ENCODE measurements at regions not wholly inside any gene's neighbourhood (a gene's known extent, or its start where the extent isn't known, plus 50 kb on each side); places are given as distances from the start of the nearest gene placed in this dataset.

GRCh38 chr9:79000230-79001002 lies 571.3 kb upstream of the TLE4 start:
- WGBS (ENCODE audit: insufficient coverage, low lambda C conversion rate): 80% methylated on average over 1 of the region's 4 CpGs
- Histone ChIP-seq H3K9me3 (ENCODE audit: control insufficient read depth, low read depth, low read length) (no peaks in the 10 kb centered on the region), H3K4me1 (ENCODE audit: control insufficient read depth, insufficient read depth, low read length) (no peaks in the 10 kb centered on the region), H3K4me3 (ENCODE audit: low read length) (no peak overlapping the region), H3K27me3 (ENCODE audit: control insufficient read depth, insufficient read depth, low read length) (no peaks in the 10 kb centered on the region), H3K27ac (ENCODE audit: low read length) (no peak overlapping the region), H3K36me3 (ENCODE audit: control insufficient read depth, insufficient read depth, low read length) (no peaks in the 10 kb centered on the region)
- no peak for DNase-seq

GRCh38 chr9:79001012-79001411 lies 570.8 kb upstream of the TLE4 start:
- WGBS (ENCODE audit: insufficient coverage, low lambda C conversion rate): 57% methylated on average over 1 of the region's 2 CpGs
- no peak for DNase-seq
- no peaks in the 10 kb centered on the region for H3K4me1 ChIP-seq (ENCODE audit: control insufficient read depth, insufficient read depth, low read length)

GRCh38 chr9:79003514-79003913 lies 568.3 kb upstream of the TLE4 start:
- no peak overlapping the region for H3K27ac ChIP-seq (ENCODE audit: low read length)
- H3K4me1 ChIP-seq (ENCODE audit: control insufficient read depth, insufficient read depth, low read length): no peaks in the 10 kb centered on the region
- DNase-seq: no peak
- no peak overlapping the region for H3K4me3 ChIP-seq (ENCODE audit: low read length)
- no peaks in the 10 kb centered on the region for H3K36me3 ChIP-seq (ENCODE audit: control insufficient read depth, insufficient read depth, low read length)
- H3K27me3 ChIP-seq (ENCODE audit: control insufficient read depth, insufficient read depth, low read length): no peaks in the 10 kb centered on the region
- WGBS (ENCODE audit: insufficient coverage, low lambda C conversion rate): no CpG with 5 or more reads among the region's 2 CpGs
- no peaks in the 10 kb centered on the region for H3K9me3 ChIP-seq (ENCODE audit: control insufficient read depth, low read depth, low read length)

More at GRCh38 chr9:79001012-79001411, 570.8 kb upstream of the TLE4 start:
- Histone ChIP-seq H3K9me3 (ENCODE audit: control insufficient read depth, low read depth, low read length) (no peaks in the 10 kb centered on the region), H3K36me3 (ENCODE audit: control insufficient read depth, insufficient read depth, low read length) (no peaks in the 10 kb centered on the region), H3K27ac (ENCODE audit: low read length) (no peak overlapping the region), H3K4me3 (ENCODE audit: low read length) (no peak overlapping the region), H3K27me3 (ENCODE audit: control insufficient read depth, insufficient read depth, low read length) (no peaks in the 10 kb centered on the region)

- 100% methylated on average over 1 of the region's 4 CpGs for WGBS (ENCODE audit: insufficient coverage, low lambda C conversion rate)
- no peak for DNase-seq
- Histone ChIP-seq H3K4me1 (ENCODE audit: control insufficient read depth, insufficient read depth, low read length) (no peaks in the 10 kb centered on the region), H3K27ac (ENCODE audit: low read length) (no peak overlapping the region), H3K27me3 (ENCODE audit: control insufficient read depth, insufficient read depth, low read length) (no peaks in the 10 kb centered on the region), H3K4me3 (ENCODE audit: low read length) (no peak overlapping the region), H3K9me3 (ENCODE audit: control insufficient read depth, low read depth, low read length) (no peaks in the 10 kb centered on the region), H3K36me3 (ENCODE audit: control insufficient read depth, insufficient read depth, low read length) (no peaks in the 10 kb centered on the region)
Observed at GRCh38 chr9:79004032-79004431, 567.7 kb upstream of the TLE4 start.

DNA sequence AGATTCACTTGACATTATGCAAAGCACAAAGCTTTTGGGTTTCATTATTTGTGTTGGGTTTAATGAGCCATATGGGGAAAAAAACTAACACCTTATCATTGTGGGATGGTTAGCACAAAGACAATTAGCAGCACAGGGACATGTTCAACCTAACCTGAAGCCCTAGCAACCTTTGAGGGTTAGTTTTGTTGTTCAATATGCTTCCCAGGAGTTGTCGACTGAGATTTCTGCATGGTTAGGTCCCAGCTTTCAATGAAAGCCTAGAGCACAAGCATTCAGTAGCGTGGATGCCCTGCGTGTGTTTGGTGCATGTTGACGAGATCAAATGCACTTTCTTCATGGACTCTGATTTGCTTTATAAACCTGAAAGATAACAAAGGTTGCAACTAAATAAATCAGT lies 565.2 kb upstream of the TLE4 start:
- Histone ChIP-seq H3K4me1 (ENCODE audit: control insufficient read depth, insufficient read depth, low read length) (no peaks in the 10 kb centered on the region), H3K9me3 (ENCODE audit: control insufficient read depth, low read depth, low read length) (no peaks in the 10 kb centered on the region), H3K27me3 (ENCODE audit: control insufficient read depth, insufficient read depth, low read length) (no peaks in the 10 kb centered on the region), H3K4me3 (ENCODE audit: low read length) (no peak overlapping the region), H3K36me3 (ENCODE audit: control insufficient read depth, insufficient read depth, low read length) (no peaks in the 10 kb centered on the region), H3K27ac (ENCODE audit: low read length) (no peak overlapping the region)
- no CpG with 5 or more reads among the region's 4 CpGs for WGBS (ENCODE audit: insufficient coverage, low lambda C conversion rate)
- no peak for DNase-seq

DNA sequence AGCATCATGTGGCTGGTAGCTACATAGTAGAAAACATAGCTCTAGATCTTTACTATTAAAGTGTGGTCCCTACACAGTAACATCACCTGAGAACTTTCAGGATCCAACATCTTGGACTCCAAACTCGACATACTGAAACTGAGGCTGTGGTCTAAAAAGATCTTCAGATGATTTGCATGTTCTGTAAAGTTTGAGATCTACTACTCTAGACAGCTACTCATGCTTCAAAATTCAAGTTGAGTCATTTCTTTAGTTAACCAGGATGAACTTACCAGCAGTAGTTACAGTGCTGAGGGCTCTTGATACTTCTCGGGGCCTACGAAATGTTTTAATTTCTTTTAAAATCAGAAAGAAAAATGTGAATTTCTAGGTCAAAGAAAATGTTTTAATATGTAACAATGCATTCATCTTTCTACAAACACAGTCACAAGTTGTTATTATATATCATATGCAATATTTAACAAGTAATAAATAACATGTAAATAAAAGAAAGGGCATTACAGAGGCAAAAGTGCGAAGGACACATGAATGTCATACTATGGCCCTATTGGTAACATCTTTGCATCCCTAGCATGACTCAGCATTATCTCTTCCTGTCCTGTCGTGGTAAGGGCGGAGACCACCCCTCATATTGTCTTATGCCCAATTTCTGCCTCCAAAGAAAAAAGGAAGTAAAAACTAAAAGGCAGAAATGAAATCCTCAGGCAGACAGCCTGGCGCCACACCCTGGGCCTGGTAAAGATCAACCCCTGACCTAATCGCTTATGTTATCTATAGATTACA lies 563.9 kb upstream of the TLE4 start:
- 96% methylated on average over 4 of the region's 8 CpGs for WGBS (ENCODE audit: insufficient coverage, low lambda C conversion rate)
- Histone ChIP-seq H3K27ac (ENCODE audit: low read length) (no peak overlapping the region), H3K4me3 (ENCODE audit: low read length) (no peak overlapping the region), H3K36me3 (ENCODE audit: control insufficient read depth, insufficient read depth, low read length) (no peaks in the 10 kb centered on the region), H3K4me1 (ENCODE audit: control insufficient read depth, insufficient read depth, low read length) (no peaks in the 10 kb centered on the region), H3K27me3 (ENCODE audit: control insufficient read depth, insufficient read depth, low read length) (no peaks in the 10 kb centered on the region), H3K9me3 (ENCODE audit: control insufficient read depth, low read depth, low read length) (no peaks in the 10 kb centered on the region)
- no peak for DNase-seq

- WGBS (ENCODE audit: insufficient coverage, low lambda C conversion rate): 80% methylated on average over 1 of the region's 3 CpGs
- H3K36me3 ChIP-seq (ENCODE audit: control insufficient read depth, insufficient read depth, low read length): no peaks in the 10 kb centered on the region
- no peak for DNase-seq
- no peaks in the 10 kb centered on the region for H3K27me3 ChIP-seq (ENCODE audit: control insufficient read depth, insufficient read depth, low read length)
- no peaks in the 10 kb centered on the region for H3K9me3 ChIP-seq (ENCODE audit: control insufficient read depth, low read depth, low read length)
- H3K27ac ChIP-seq (ENCODE audit: low read length): no peak overlapping the region
- no peak overlapping the region for H3K4me3 ChIP-seq (ENCODE audit: low read length)
- H3K4me1 ChIP-seq (ENCODE audit: control insufficient read depth, insufficient read depth, low read length): no peaks in the 10 kb centered on the region
Observed at GRCh38 chr9:79008916-79009315, 562.8 kb upstream of the TLE4 start.

GRCh38 chr9:79011461-79011860 lies 560.3 kb upstream of the TLE4 start:
- DNase-seq: no peak
- H3K4me1 ChIP-seq (ENCODE audit: control insufficient read depth, insufficient read depth, low read length): no peaks in the 10 kb centered on the region
- no peaks in the 10 kb centered on the region for H3K36me3 ChIP-seq (ENCODE audit: control insufficient read depth, insufficient read depth, low read length)
- H3K4me3 ChIP-seq (ENCODE audit: low read length): no peak overlapping the region
- H3K27ac ChIP-seq (ENCODE audit: low read length): no peak overlapping the region
- no peaks in the 10 kb centered on the region for H3K27me3 ChIP-seq (ENCODE audit: control insufficient read depth, insufficient read depth, low read length)
- 94% methylated on average over 2 of the region's 3 CpGs for WGBS (ENCODE audit: insufficient coverage, low lambda C conversion rate)
- H3K9me3 ChIP-seq (ENCODE audit: control insufficient read depth, low read depth, low read length): no peaks in the 10 kb centered on the region

- H3K27me3 ChIP-seq (ENCODE audit: control insufficient read depth, insufficient read depth, low read length): no peaks in the 10 kb centered on the region
- H3K27ac ChIP-seq (ENCODE audit: low read length): no peak overlapping the region
- no peak for DNase-seq
- no peak overlapping the region for H3K4me3 ChIP-seq (ENCODE audit: low read length)
- H3K4me1 ChIP-seq (ENCODE audit: control insufficient read depth, insufficient read depth, low read length): no peaks in the 10 kb centered on the region
- no peaks in the 10 kb centered on the region for H3K36me3 ChIP-seq (ENCODE audit: control insufficient read depth, insufficient read depth, low read length)
- no peaks in the 10 kb centered on the region for H3K9me3 ChIP-seq (ENCODE audit: control insufficient read depth, low read depth, low read length)
Observed at GRCh38 chr9:79012561-79012960, 559.2 kb upstream of the TLE4 start.

DNA sequence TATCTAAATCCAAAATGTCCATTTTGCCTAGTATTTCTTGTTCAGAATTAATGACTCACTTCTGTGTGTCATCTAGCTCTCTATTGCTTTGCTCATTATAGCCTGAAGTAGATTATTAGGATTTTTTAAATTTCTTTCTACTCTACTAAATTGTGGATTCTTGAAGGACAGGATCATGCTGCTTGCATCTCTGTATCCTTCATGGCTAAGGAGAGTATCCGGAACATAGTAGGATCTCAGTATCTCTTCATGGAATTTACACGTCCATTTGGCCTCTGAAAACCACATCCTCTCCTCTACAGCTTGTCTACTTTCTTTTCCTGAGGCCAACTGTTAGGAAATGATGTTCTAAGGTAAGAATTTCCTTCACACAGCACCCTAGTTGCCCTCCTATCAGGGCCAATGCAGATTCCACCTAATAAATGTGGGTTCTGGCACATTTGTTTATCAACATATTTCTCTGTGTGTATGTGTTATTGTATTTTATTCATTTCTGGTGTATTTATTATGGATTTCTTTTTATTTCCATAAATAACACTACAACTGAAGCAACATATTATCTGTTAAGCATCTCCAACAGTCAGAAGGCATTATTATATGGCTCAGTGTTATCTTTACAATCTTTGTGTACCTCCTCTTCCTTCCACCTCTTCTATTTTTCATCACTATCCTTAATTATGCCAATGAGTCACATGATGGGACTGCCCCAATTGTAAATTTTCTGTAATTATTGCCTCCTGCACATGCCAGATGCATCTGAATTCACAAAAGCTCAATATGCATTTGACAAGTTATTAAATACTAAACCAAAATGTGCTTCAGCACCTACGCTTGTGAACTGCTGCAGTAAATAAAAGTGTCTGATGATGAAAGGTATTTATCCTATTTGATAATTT lies 557.8 kb upstream of the TLE4 start:
- Histone ChIP-seq H3K27ac (ENCODE audit: low read length) (no peak overlapping the region), H3K9me3 (ENCODE audit: control insufficient read depth, low read depth, low read length) (no peaks in the 10 kb centered on the region), H3K27me3 (ENCODE audit: control insufficient read depth, insufficient read depth, low read length) (no peaks in the 10 kb centered on the region), H3K36me3 (ENCODE audit: control insufficient read depth, insufficient read depth, low read length) (no peaks in the 10 kb centered on the region), H3K4me3 (ENCODE audit: low read length) (no peak overlapping the region), H3K4me1 (ENCODE audit: control insufficient read depth, insufficient read depth, low read length) (no peaks in the 10 kb centered on the region)
- no peak for DNase-seq
- 40% methylated on average over 1 of the region's 3 CpGs for WGBS (ENCODE audit: insufficient coverage, low lambda C conversion rate)

Data from large intestine (tissue), 3 donors.